Omental fat pad (tissue), 3 donors: ENCODE measurements at regions not wholly inside any gene's neighbourhood (a gene's known extent, or its start where the extent isn't known, plus 50 kb on each side); places are given as distances from the start of the nearest gene placed in this dataset.

ENCODE experiments used
- ATAC-seq: fragments of 150-250 bp; one replicate; pipeline ENCODE4 v1.9.1; 2016; ENCODE audit warnings: mild to moderate bottlenecking, moderate library complexity; ENCODE audit not compliant: low FRiP score
- DNase-seq: peaks from one replicate; pipeline ENCODE4 v3.0.0-alpha.2; 2019; ENCODE audit warnings: low spot score
- CTCF ChIP-seq, 3 donors: fragments of 450-650 bp; IDR thresholded peaks; one replicate each; pipeline ENCODE4 v1.5.1; 2016 to 2017; ENCODE audit warnings: antibody characterized with exemption in 3 of 3, mild to moderate bottlenecking in 3 of 3, moderate library complexity in 2 of 3

- TF ChIP-seq CTCF (IDR thresholded peaks at IDR 0.05): no peak
- ATAC-seq (no peak), DNase-seq (no peak)
These were observed 154.0 kb upstream of the PPP2R2D start for GRCh38 chr10:131746785-131747184.

GRCh38 chr10:131747251-131747650 lies 153.6 kb upstream of the PPP2R2D start:
- DNase-seq: no peak
- no peak for ATAC-seq
- no peak for TF ChIP-seq CTCF (IDR thresholded peaks at IDR 0.05)

- ATAC-seq: no peak
- DNase-seq: no peak
- TF ChIP-seq CTCF (IDR thresholded peaks at IDR 0.05): no peak
These were observed 153.0 kb upstream of the PPP2R2D start for GRCh38 chr10:131747791-131748190.

- TF ChIP-seq CTCF (IDR thresholded peaks at IDR 0.05): no peak
- ATAC-seq: no peak
- DNase-seq: no peak
These were observed 152.6 kb upstream of the PPP2R2D start for GRCh38 chr10:131748191-131748590.

GRCh38 chr10:131748831-131749766 lies 151.7 kb upstream of the PPP2R2D start:
- no peak for DNase-seq
- ATAC-seq: no peak
- TF ChIP-seq CTCF (IDR thresholded peaks at IDR 0.05): no peak

GRCh38 chr10:131749767-131750142 lies 151.1 kb upstream of the PPP2R2D start:
- ATAC-seq (no peak), DNase-seq (no peak)
- TF ChIP-seq CTCF (IDR thresholded peaks at IDR 0.05): no peak
